GM19397 (cell line): ENCODE measurements at regions not wholly inside any gene's neighbourhood (a gene's known extent, or its start where the extent isn't known, plus 50 kb on each side); places are given as distances from the start of the nearest gene placed in this dataset.

Experiments
- ATAC-seq: cut with Tn5 transposase; IDR thresholded peaks from one replicate; pipeline ENCODE4 v1.9.1; 2021; ENCODE audit warnings: mild to moderate bottlenecking, moderate library complexity; ENCODE audit not compliant: unreplicated experiment

- no peak for ATAC-seq
Observed at GRCh38 chr1:63033211-63033610, 249.3 kb downstream of the ATG4C start.

- ATAC-seq = no peak
Observed at GRCh38 chr1:63034256-63034655, 250.3 kb downstream of the ATG4C start.

- no peak for ATAC-seq
Observed at GRCh38 chr1:63038586-63038985, 254.7 kb downstream of the ATG4C start.

GRCh38 chr1:63041660-63042059, 257.7 kb downstream of the ATG4C start:
- ATAC-seq = no peak

GRCh38 chr1:63042278-63042677, 258.3 kb downstream of the ATG4C start:
- no peak for ATAC-seq

GRCh38 chr1:63046539-63046938, 262.6 kb downstream of the ATG4C start:
- ATAC-seq = no peak

GRCh38 chr1:63049135-63049534, 265.2 kb downstream of the ATG4C start:
- no peak for ATAC-seq

GRCh38 chr1:63051356-63051755, 267.4 kb downstream of the ATG4C start:
- ATAC-seq = no peak

GRCh38 chr1:63051886-63052285, 268.0 kb downstream of the ATG4C start:
- ATAC-seq = no peak

GRCh38 chr1:63054184-63054583, 268.2 kb upstream of the FOXD3 start:
- no peak for ATAC-seq

- ATAC-seq = no peak
Observed at GRCh38 chr1:63063367-63063766, 259.0 kb upstream of the FOXD3 start.

- no peak for ATAC-seq
Observed at GRCh38 chr1:63064135-63064534, 258.2 kb upstream of the FOXD3 start.

- ATAC-seq = no peak
Observed at GRCh38 chr1:63068626-63069025, 253.7 kb upstream of the FOXD3 start.

- ATAC-seq = no peak
Observed at GRCh38 chr1:63069214-63069613, 253.2 kb upstream of the FOXD3 start.

- ATAC-seq = no peak
Observed at GRCh38 chr1:63073309-63074306, 248.8 kb upstream of the FOXD3 start.

- ATAC-seq = no peak
Observed at GRCh38 chr1:63074321-63074720, 248.0 kb upstream of the FOXD3 start.

- ATAC-seq = no peak
Observed at GRCh38 chr1:63082766-63083165, 239.6 kb upstream of the FOXD3 start.

GRCh38 chr1:63087966-63088365, 234.4 kb upstream of the FOXD3 start:
- no peak for ATAC-seq

- no peak for ATAC-seq
Observed at GRCh38 chr1:63099188-63099587, 223.2 kb upstream of the FOXD3 start.

- no peak for ATAC-seq
Observed at GRCh38 chr1:63101336-63101735, 221.0 kb upstream of the FOXD3 start.

- no peak for ATAC-seq
Observed at GRCh38 chr1:63103682-63104081, 218.7 kb upstream of the FOXD3 start.

GRCh38 chr1:63107066-63107465, 215.3 kb upstream of the FOXD3 start:
- no peak for ATAC-seq

- no peak for ATAC-seq
Observed at GRCh38 chr1:63108206-63108605, 214.2 kb upstream of the FOXD3 start.
